ENCODE measurements at regions not wholly inside any gene's neighbourhood (a gene's known extent, or its start where the extent isn't known, plus 50 kb on each side); places are given as distances from the start of the nearest gene placed in this dataset.
"Not testable (repeated sequence)": the region's sequence is repeated elsewhere in the genome, so short reads cannot be mapped to it uniquely, and the experiment has no call there.

- TF ChIP-seq, protein P1, sequence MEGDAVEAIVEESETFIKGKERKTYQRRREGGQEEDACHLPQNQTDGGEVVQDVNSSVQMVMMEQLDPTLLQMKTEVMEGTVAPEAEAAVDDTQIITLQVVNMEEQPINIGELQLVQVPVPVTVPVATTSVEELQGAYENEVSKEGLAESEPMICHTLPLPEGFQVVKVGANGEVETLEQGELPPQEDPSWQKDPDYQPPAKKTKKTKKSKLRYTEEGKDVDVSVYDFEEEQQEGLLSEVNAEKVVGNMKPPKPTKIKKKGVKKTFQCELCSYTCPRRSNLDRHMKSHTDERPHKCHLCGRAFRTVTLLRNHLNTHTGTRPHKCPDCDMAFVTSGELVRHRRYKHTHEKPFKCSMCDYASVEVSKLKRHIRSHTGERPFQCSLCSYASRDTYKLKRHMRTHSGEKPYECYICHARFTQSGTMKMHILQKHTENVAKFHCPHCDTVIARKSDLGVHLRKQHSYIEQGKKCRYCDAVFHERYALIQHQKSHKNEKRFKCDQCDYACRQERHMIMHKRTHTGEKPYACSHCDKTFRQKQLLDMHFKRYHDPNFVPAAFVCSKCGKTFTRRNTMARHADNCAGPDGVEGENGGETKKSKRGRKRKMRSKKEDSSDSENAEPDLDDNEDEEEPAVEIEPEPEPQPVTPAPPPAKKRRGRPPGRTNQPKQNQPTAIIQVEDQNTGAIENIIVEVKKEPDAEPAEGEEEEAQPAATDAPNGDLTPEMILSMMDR (IDR thresholded peaks at IDR 0.05) = not testable (repeated sequence)
- not testable (repeated sequence) for TF ChIP-seq POLR2A (IDR thresholded peaks at IDR 0.05)
These were observed 325.9 kb downstream of the GOLGA6L6 start for GRCh38 chr15:20215700-20216099.
